Astrocyte (in vitro differentiated cells and primary cell): ENCODE measurements at regions not wholly inside any gene's neighbourhood (a gene's known extent, or its start where the extent isn't known, plus 50 kb on each side); places are given as distances from the start of the nearest gene placed in this dataset.

Experiments
- DNase-seq: peaks from one replicate; pipeline ENCODE4 v3.0.0-alpha.2; 2010; ENCODE audit warnings: low read depth
- FAIRE-seq: peaks from 2 replicates; lab custom pipeline; 2011; peaks lifted over from hg19 to GRCh38; lab: Jason Lieb, UNC
- H2AFZ ChIP-seq: 2 replicates; pipeline ENCODE4 v1.6.0; 2012; ENCODE audit warnings: low read depth, low read length, inconsistent platforms
- H3K27ac ChIP-seq: 2 replicates; pipeline ENCODE4 v1.5.1; 2011; ENCODE audit warnings: low read depth, low read length, inconsistent platforms
- H3K27me3 ChIP-seq: 2 replicates; pipeline ENCODE4 v1.6.0; 2011; ENCODE audit warnings: low read length, inconsistent platforms; ENCODE audit not compliant: insufficient read depth
- H3K36me3 ChIP-seq: 2 replicates; pipeline ENCODE4 v1.5.1; 2011; ENCODE audit warnings: low read length, inconsistent platforms; ENCODE audit not compliant: insufficient read depth
- H3K4me1 ChIP-seq: 2 replicates; pipeline ENCODE4 v1.5.1; 2011; ENCODE audit warnings: low read length, inconsistent platforms; ENCODE audit not compliant: insufficient read depth
- H3K4me2 ChIP-seq: 2 replicates; pipeline ENCODE4 v1.6.0; 2012; ENCODE audit warnings: low read length, inconsistent platforms
- H3K4me3 ChIP-seq: 2 replicates; pipeline ENCODE4 v1.5.1; 2011; ENCODE audit warnings: low read depth, mild to moderate bottlenecking, low read length, inconsistent platforms; ENCODE audit not compliant: insufficient read depth
- H3K79me2 ChIP-seq: 2 replicates; pipeline ENCODE4 v1.6.0; 2012; ENCODE audit warnings: mild to moderate bottlenecking, low read length, inconsistent platforms; ENCODE audit not compliant: insufficient read depth
- H3K9ac ChIP-seq: 2 replicates; pipeline ENCODE4 v1.6.0; 2012; ENCODE audit warnings: mild to moderate bottlenecking, low read length, inconsistent platforms
- H3K9me3 ChIP-seq: 2 replicates; pipeline ENCODE4 v1.5.1; 2012; ENCODE audit warnings: low read depth, mild to moderate bottlenecking, low read length, inconsistent platforms; ENCODE audit not compliant: insufficient read depth
- H4K20me1 ChIP-seq: 2 replicates; pipeline ENCODE4 v1.6.0; 2012; ENCODE audit warnings: low read length, inconsistent platforms; ENCODE audit not compliant: insufficient read depth
- H3K27ac Mint-ChIP-seq: one replicate; pipeline ENCODE4 v1.8.0; 2021; ENCODE audit warnings: mild to moderate bottlenecking, mixed read lengths; ENCODE audit not compliant: unreplicated experiment
- H3K27me3 Mint-ChIP-seq: one replicate; pipeline ENCODE4 v1.8.0; 2021; ENCODE audit warnings: low read depth, mixed read lengths; ENCODE audit not compliant: unreplicated experiment
- H3K36me3 Mint-ChIP-seq: one replicate; pipeline ENCODE4 v1.8.0; 2021; ENCODE audit warnings: low read depth, mixed read lengths; ENCODE audit not compliant: unreplicated experiment
- H3K4me1 Mint-ChIP-seq: one replicate; pipeline ENCODE4 v1.8.0; 2021; ENCODE audit warnings: low read depth, mixed read lengths; ENCODE audit not compliant: unreplicated experiment
- H3K4me3 Mint-ChIP-seq: one replicate; pipeline ENCODE4 v1.8.0; 2021; ENCODE audit warnings: mild to moderate bottlenecking, moderate library complexity, mixed read lengths; ENCODE audit not compliant: unreplicated experiment
- H3K9me3 Mint-ChIP-seq: one replicate; pipeline ENCODE4 v1.8.0; 2021; ENCODE audit warnings: mild to moderate bottlenecking, mixed read lengths; ENCODE audit not compliant: unreplicated experiment
- CTCF ChIP-seq: IDR thresholded peaks from 2 replicates; pipeline ENCODE4 v1.5.1; 2011; ENCODE audit warnings: low read depth, mild to moderate bottlenecking, inconsistent platforms, low read length, moderate library complexity; ENCODE audit not compliant: insufficient read depth
- EZH2 ChIP-seq: IDR thresholded peaks from 2 replicates; pipeline ENCODE4 v1.6.1; 2012; ENCODE audit warnings: mild to moderate bottlenecking, low read length, inconsistent platforms; ENCODE audit not compliant: insufficient read depth

- peak overlapping the region; percentile 75 for H3K27ac Mint-ChIP-seq
- H3K27me3 ChIP-seq = no peaks in the 10 kb centered on the region
- H3K27me3 Mint-ChIP-seq = no peaks in the 10 kb centered on the region
- peaks cover 3% of the 10 kb centered on the region for H3K9me3 Mint-ChIP-seq
- H3K36me3 ChIP-seq = no peaks in the 10 kb centered on the region
- H3K4me1 Mint-ChIP-seq = peaks cover 24% of the 10 kb centered on the region
- H4K20me1 ChIP-seq = no peaks in the 10 kb centered on the region
- no peak overlapping the region for H3K27ac ChIP-seq
- H3K9me3 ChIP-seq = no peaks in the 10 kb centered on the region
- H3K4me2 ChIP-seq = no peak overlapping the region
- H3K4me3 ChIP-seq = no peak overlapping the region
- H3K4me1 ChIP-seq = peaks cover 2% of the 10 kb centered on the region
- H3K36me3 Mint-ChIP-seq = no peaks in the 10 kb centered on the region
- FAIRE-seq = no peak
- no peak overlapping the region for H3K4me3 Mint-ChIP-seq
- H3K9ac ChIP-seq = no peak overlapping the region
- TF ChIP-seq CTCF = no peak
- TF ChIP-seq EZH2 = no peak
- no peak for DNase-seq
- H2AFZ ChIP-seq = no peak overlapping the region
- H3K79me2 ChIP-seq = no peaks in the 10 kb centered on the region
Measured at GRCh38 chr3:150357923-150358607, 50.0 kb upstream of the TSC22D2 start.

GRCh38 chr3:150357140-150357539 lies 51.0 kb upstream of the TSC22D2 start:
- Histone ChIP-seq H4K20me1 (no peaks in the 10 kb centered on the region), H3K27ac (no peak overlapping the region), H3K4me1 (peaks cover 2% of the 10 kb centered on the region), H3K36me3 (no peaks in the 10 kb centered on the region), H2AFZ (no peak overlapping the region), H3K9me3 (no peaks in the 10 kb centered on the region), H3K9ac (no peak overlapping the region), H3K27me3 (no peaks in the 10 kb centered on the region), H3K4me3 (no peak overlapping the region), H3K4me2 (no peak overlapping the region), H3K79me2 (no peaks in the 10 kb centered on the region)
- no peaks in the 10 kb centered on the region for H3K36me3 Mint-ChIP-seq
- H3K4me1 Mint-ChIP-seq = peaks cover 24% of the 10 kb centered on the region
- H3K27me3 Mint-ChIP-seq = no peaks in the 10 kb centered on the region
- H3K4me3 Mint-ChIP-seq = no peak overlapping the region
- no peak overlapping the region for H3K27ac Mint-ChIP-seq
- TF ChIP-seq EZH2 = no peak
- TF ChIP-seq CTCF = no peak
- DNase-seq (no peak), FAIRE-seq (no peak)
- H3K9me3 Mint-ChIP-seq = peaks cover 3% of the 10 kb centered on the region

GRCh38 chr3:150355574-150355973 lies 52.5 kb upstream of the TSC22D2 start:
- no peak overlapping the region for H3K4me3 Mint-ChIP-seq
- H3K4me1 ChIP-seq = no peaks in the 10 kb centered on the region
- peak overlapping the region; percentile 29 for H3K27ac Mint-ChIP-seq
- no peak overlapping the region for H3K27ac ChIP-seq
- no peaks in the 10 kb centered on the region for H3K79me2 ChIP-seq
- no peak overlapping the region for H3K9ac ChIP-seq
- TF ChIP-seq EZH2 (no peak), CTCF (no peak)
- no peaks in the 10 kb centered on the region for H3K36me3 ChIP-seq
- DNase-seq (no peak), FAIRE-seq (no peak)
- no peaks in the 10 kb centered on the region for H3K27me3 Mint-ChIP-seq
- no peak overlapping the region for H3K4me2 ChIP-seq
- no peak overlapping the region for H3K4me3 ChIP-seq
- peaks cover 30% of the 10 kb centered on the region for H3K4me1 Mint-ChIP-seq
- no peaks in the 10 kb centered on the region for H3K27me3 ChIP-seq
- H3K36me3 Mint-ChIP-seq = no peaks in the 10 kb centered on the region
- H3K9me3 Mint-ChIP-seq = peaks cover 3% of the 10 kb centered on the region
- no peaks in the 10 kb centered on the region for H4K20me1 ChIP-seq
- H3K9me3 ChIP-seq = no peaks in the 10 kb centered on the region
- no peak overlapping the region for H2AFZ ChIP-seq
